ENCODE measurements at regions not wholly inside any gene's neighbourhood (a gene's known extent, or its start where the extent isn't known, plus 50 kb on each side); places are given as distances from the start of the nearest gene placed in this dataset.

DNA sequence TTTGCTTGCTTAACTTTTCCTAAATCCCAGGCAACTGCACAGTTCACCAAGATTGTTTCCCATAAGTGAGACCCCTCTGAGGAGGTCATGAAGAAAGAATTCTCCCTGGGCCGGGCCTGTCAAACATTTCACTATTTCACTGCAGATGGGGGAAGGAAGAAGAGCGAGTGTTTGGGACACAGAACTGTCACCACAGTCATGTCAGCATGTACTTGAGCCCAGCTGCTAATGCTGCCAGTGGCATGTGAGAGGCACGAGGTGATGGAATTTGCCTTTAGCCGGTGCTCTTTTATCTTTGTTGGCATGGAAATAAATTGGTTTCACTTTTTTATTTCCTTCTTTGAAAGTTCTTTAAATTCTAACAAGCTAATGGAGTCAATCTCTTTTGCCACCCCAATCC, 277.9 kb upstream of the GADL1 start:
- H3K27me3 Mint-ChIP-seq (ENCODE audit: low read depth), result no peaks in the 10 kb centered on the region
- H3K18ac ChIP-seq (ENCODE audit: insufficient read length, low read depth, low read length), result no peak overlapping the region
- WGBS (ENCODE audit: extremely low coverage, insufficient read length, low lambda C conversion rate), result no CpG with 5 or more reads among the region's 4 CpGs

More for the DNA sequence above, 277.9 kb upstream of the GADL1 start:
- no peak overlapping the region for H2BK120ac ChIP-seq (ENCODE audit: low read depth, low read length, poor library complexity, severe bottlenecking)
- H3K4me2 ChIP-seq (ENCODE audit: insufficient read depth, insufficient read length, low read length), result no peak overlapping the region
- no peaks in the 10 kb centered on the region for H3K23me2 ChIP-seq (ENCODE audit: insufficient read length, low read depth, low read length, poor library complexity, severe bottlenecking)
- H3K56ac ChIP-seq (ENCODE audit: insufficient read length, low read depth, low read length), result no peak overlapping the region
- H3K27me3 ChIP-seq (ENCODE audit: insufficient read depth, low read length), result no peaks in the 10 kb centered on the region
- no peak overlapping the region for H2BK15ac ChIP-seq (ENCODE audit: low read depth, low read length)
- H3K36me3 Mint-ChIP-seq (ENCODE audit: insufficient read depth in 1 of 3, low read depth in 3 of 3), result no peaks in the 10 kb centered on the region
- H2BK5ac ChIP-seq (ENCODE audit: insufficient read length, low read length), result no peak overlapping the region
- H3K9me3 Mint-ChIP-seq, result no peaks in the 10 kb centered on the region
- H3T11ph ChIP-seq (ENCODE audit: low read length), result no peak overlapping the region
- H2BK12ac ChIP-seq (ENCODE audit: insufficient read length, low read depth, low read length), result no peak overlapping the region
- no peak overlapping the region for H3K14ac ChIP-seq (ENCODE audit: insufficient read depth, low read length)
- no peak overlapping the region for H2AK5ac ChIP-seq (ENCODE audit: insufficient read length, low read length)
- H3K4me1 Mint-ChIP-seq, result peaks cover 2 to 3% of the 10 kb centered on the region in 2 experiments; a peak in 3 of 4 replicates
- H3K4me1 ChIP-seq (ENCODE audit: insufficient read depth, low read length), result no peaks in the 10 kb centered on the region
- H4K20me1 ChIP-seq (ENCODE audit: control insufficient read depth, insufficient read depth, insufficient read length), result no peaks in the 10 kb centered on the region
- H3K27ac ChIP-seq (ENCODE audit: insufficient read length, low read depth, low read length), result no peak overlapping the region
- H3K79me1 ChIP-seq (ENCODE audit: insufficient read depth, low read depth, low read length, poor library complexity, severe bottlenecking), result no peaks in the 10 kb centered on the region
- H3K4ac ChIP-seq (ENCODE audit: low read depth, low read length), result no peak overlapping the region
- H3K27ac Mint-ChIP-seq, result no peak overlapping the region
- DNase-seq, result no peak
- no peak overlapping the region for H3K4me3 Mint-ChIP-seq
- no peak overlapping the region for H4K8ac ChIP-seq (replicated peaks; ENCODE audit: insufficient read length, low read depth, low read length)
- no peaks in the 10 kb centered on the region for H3K79me2 ChIP-seq (ENCODE audit: insufficient read depth, low read length)
- no peak overlapping the region for H2AFZ ChIP-seq (ENCODE audit: low read length)
- no peak overlapping the region for H4K5ac ChIP-seq (ENCODE audit: insufficient read length, low read depth, low read length)
- no peak overlapping the region for H2BK20ac ChIP-seq (ENCODE audit: low read depth, low read length, poor library complexity, severe bottlenecking)
- H4K91ac ChIP-seq (ENCODE audit: insufficient read length, low read depth, low read length), result no peak overlapping the region
- TF ChIP-seq, protein P1, sequence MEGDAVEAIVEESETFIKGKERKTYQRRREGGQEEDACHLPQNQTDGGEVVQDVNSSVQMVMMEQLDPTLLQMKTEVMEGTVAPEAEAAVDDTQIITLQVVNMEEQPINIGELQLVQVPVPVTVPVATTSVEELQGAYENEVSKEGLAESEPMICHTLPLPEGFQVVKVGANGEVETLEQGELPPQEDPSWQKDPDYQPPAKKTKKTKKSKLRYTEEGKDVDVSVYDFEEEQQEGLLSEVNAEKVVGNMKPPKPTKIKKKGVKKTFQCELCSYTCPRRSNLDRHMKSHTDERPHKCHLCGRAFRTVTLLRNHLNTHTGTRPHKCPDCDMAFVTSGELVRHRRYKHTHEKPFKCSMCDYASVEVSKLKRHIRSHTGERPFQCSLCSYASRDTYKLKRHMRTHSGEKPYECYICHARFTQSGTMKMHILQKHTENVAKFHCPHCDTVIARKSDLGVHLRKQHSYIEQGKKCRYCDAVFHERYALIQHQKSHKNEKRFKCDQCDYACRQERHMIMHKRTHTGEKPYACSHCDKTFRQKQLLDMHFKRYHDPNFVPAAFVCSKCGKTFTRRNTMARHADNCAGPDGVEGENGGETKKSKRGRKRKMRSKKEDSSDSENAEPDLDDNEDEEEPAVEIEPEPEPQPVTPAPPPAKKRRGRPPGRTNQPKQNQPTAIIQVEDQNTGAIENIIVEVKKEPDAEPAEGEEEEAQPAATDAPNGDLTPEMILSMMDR (conservative IDR thresholded peaks at IDR 0.05), result no peak
- H3K9me3 ChIP-seq (ENCODE audit: control insufficient read depth, low read depth, low read length), result no peaks in the 10 kb centered on the region
- no peak overlapping the region for H3K9ac ChIP-seq (ENCODE audit: extremely low read depth, insufficient read length, low read length)
- no peak overlapping the region for H3K23ac ChIP-seq (ENCODE audit: insufficient read length, low read depth, low read length)
